ENCODE measurements at regions not wholly inside any gene's neighbourhood (a gene's known extent, or its start where the extent isn't known, plus 50 kb on each side); places are given as distances from the start of the nearest gene placed in this dataset.

DNA sequence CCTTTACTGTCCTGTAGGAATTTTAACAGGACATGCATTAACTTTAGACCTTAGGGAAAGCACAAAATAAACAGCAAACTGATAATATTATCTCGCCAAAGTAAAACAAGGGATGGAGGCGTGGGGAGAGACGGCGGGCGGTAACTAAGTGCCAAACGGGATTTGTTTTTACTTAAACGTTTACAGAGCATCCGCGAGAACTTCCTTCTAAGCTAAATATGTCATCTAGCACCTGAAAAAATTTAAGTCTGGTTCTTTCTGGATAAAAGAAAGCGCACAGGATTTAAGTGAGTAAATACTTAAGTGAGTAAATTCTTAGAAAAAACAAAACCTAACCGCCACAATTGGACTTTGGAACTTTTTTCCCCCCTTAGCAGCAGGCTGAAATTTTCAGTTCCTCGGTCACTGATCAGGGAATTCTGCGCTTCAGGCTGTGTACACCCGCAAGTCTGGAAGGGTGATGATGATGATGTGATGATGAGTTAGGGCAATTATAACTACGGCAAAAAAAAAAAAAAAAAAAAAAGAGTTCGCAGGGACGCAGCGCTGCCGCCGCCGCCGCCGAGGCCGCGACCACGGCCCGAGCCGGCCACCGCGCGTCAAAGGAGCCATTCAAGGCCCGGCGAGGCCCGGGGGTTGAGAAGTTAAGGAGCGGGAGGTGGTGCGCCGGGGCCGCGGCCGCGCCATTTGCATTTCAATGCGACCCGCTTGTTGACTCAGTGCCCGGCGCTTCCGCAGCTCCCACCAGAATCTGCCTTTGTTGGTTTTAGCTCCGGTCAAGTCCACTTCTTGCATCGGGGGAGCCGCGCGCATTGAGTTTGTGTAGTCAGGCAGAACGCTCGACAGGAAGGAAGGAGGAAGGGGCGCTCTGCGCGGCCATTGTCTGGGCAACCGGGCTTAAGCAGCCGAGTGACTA is 108.8 kb downstream of the SPRY1 start:
- peaks cover 5% of the 10 kb centered on the region; the same call in 1 of the 2 replicates for H3K9me3 Mint-ChIP-seq
- no peak for DNase-seq

DNA sequence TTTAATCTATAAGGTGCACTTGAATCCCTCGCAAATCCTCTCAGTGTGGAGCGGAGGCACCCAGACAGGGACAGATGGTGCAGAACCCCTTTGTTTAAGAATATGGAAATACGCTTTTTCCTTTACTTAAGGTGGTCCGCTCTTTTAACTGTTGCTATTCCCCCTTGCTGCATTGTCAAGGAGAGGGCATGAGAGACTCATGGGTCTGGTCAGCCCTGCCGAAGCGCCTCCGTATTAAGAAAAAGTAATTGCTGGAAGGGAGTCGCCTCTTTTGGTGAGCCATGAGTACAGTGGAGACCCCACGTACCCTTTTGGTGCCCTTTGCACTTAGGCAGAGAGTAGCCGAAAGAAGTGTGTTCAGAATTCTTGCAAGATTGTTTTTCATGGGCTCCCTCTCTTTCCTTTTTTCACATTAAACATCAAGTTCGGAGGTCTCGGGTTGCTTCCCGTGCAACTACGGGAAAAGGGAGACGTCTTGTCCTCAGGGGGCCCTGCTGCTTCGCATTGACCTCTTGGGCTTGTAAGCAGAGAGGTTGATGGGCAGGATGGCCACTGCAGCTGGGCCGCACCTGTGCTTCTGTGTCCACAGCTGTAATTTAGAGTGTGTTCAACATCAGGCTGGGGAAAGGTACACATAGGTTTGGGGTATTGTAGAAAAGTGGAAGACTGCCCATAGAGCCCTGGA is 109.6 kb downstream of the SPRY1 start:
- peak overlapping the region; percentile 87 for H3K4me3 Mint-ChIP-seq

More for the DNA sequence above, 108.8 kb downstream of the SPRY1 start:
- TF ChIP-seq, protein P1, sequence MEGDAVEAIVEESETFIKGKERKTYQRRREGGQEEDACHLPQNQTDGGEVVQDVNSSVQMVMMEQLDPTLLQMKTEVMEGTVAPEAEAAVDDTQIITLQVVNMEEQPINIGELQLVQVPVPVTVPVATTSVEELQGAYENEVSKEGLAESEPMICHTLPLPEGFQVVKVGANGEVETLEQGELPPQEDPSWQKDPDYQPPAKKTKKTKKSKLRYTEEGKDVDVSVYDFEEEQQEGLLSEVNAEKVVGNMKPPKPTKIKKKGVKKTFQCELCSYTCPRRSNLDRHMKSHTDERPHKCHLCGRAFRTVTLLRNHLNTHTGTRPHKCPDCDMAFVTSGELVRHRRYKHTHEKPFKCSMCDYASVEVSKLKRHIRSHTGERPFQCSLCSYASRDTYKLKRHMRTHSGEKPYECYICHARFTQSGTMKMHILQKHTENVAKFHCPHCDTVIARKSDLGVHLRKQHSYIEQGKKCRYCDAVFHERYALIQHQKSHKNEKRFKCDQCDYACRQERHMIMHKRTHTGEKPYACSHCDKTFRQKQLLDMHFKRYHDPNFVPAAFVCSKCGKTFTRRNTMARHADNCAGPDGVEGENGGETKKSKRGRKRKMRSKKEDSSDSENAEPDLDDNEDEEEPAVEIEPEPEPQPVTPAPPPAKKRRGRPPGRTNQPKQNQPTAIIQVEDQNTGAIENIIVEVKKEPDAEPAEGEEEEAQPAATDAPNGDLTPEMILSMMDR (IDR thresholded peaks at IDR 0.05): no peak
- Mint-ChIP-seq H3K4me3 (peak overlapping the region; percentile 87), H3K4me1 (ENCODE audit: low read depth) (peaks cover 15% of the 10 kb centered on the region), H3K27me3 (ENCODE audit: insufficient read depth) (peaks cover 13% of the 10 kb centered on the region), H3K27ac (no peak overlapping the region), H3K36me3 (ENCODE audit: low read depth) (no peaks in the 10 kb centered on the region)

DNA sequence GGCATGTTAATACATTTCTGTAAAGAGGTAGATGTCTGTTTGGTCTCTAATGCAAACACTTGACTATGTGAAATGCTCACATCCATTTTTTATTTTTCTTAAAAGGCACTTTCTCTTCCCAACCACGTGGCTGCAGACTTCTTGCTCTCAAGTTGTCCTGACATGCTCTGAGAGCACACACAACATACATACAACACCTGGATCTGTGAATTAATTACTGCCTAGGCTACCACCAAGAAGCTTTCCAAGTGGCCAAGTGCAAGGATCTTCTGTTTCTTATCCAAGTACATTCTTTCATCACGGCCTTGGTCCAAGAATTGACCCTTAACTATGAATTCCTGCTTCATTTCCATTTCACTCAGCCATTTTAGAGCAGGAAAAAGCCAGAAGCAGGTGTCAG is 110.8 kb downstream of the SPRY1 start:
- H3K36me3 Mint-ChIP-seq (ENCODE audit: low read depth): no peaks in the 10 kb centered on the region
- H3K9me3 Mint-ChIP-seq: no peaks in the 10 kb centered on the region
- peaks cover 15% of the 10 kb centered on the region for H3K4me1 Mint-ChIP-seq (ENCODE audit: low read depth)
- DNase-seq: no peak
- TF ChIP-seq, protein P1 (IDR thresholded peaks at IDR 0.05): no peak
- H3K27ac Mint-ChIP-seq: no peak overlapping the region
- no peak overlapping the region for H3K4me3 Mint-ChIP-seq
- H3K27me3 Mint-ChIP-seq (ENCODE audit: insufficient read depth): peaks cover 11% of the 10 kb centered on the region; the same call in 1 of the 2 replicates

More for the DNA sequence above, 109.6 kb downstream of the SPRY1 start:
- TF ChIP-seq, protein P1 (IDR thresholded peaks at IDR 0.05): no peak
- no peaks in the 10 kb centered on the region for H3K9me3 Mint-ChIP-seq
- H3K27me3 Mint-ChIP-seq (ENCODE audit: insufficient read depth): peaks cover 13% of the 10 kb centered on the region
- no peak for DNase-seq
- peaks cover 15% of the 10 kb centered on the region for H3K4me1 Mint-ChIP-seq (ENCODE audit: low read depth)
- H3K27ac Mint-ChIP-seq: no peak overlapping the region
- no peaks in the 10 kb centered on the region for H3K36me3 Mint-ChIP-seq (ENCODE audit: low read depth)

DNA sequence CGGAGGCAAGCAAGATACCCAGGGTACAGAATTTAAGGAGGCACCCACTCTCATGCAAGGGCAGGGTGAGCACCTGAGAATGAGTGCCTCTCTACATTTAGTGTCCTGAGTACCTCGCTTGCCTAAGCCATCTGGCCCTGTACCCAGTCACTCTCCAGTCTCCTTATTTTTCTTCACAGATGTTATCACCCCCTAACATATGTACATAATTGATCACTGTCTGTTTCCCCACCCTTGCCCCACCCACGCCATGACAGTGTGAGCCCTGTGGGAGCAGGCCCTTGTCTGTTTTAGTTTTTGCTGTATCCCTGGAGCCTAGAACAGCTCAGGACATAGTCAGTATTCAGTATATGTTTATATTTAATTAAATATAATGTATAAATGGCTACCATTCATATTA is 113.6 kb downstream of the SPRY1 start:
- H3K4me1 Mint-ChIP-seq (ENCODE audit: low read depth): peaks cover 10% of the 10 kb centered on the region
- no peaks in the 10 kb centered on the region for H3K36me3 Mint-ChIP-seq (ENCODE audit: low read depth)
- peaks cover 11% of the 10 kb centered on the region; the same call in 1 of the 2 replicates for H3K27me3 Mint-ChIP-seq (ENCODE audit: insufficient read depth)
- H3K4me3 Mint-ChIP-seq: no peak overlapping the region
- TF ChIP-seq, protein P1 (IDR thresholded peaks at IDR 0.05): no peak
- H3K9me3 Mint-ChIP-seq: peaks cover 6% of the 10 kb centered on the region; the same call in 1 of the 2 replicates
- H3K27ac Mint-ChIP-seq: no peak overlapping the region
- no peak for DNase-seq

DNA sequence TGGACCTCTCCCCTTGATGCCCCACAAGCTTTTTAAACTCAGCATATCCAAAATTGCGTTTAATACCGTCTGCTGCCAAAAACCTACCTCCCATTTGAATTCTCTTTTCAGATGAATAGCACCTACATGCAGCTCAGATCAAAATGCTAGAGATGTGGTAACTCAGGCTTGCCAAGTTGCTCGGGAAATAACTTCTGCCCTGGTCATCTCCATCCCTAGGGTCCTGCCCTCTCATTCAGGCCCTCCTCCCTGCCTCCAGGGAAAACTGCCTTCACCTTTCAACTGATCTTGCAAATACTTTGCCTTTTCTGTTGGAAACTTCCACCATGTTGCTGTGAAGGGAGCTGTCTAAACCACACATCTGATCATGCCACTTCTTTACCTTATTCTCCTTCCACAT is 114.1 kb downstream of the SPRY1 start:
- H3K4me1 Mint-ChIP-seq (ENCODE audit: low read depth): peaks cover 6% of the 10 kb centered on the region
- H3K9me3 Mint-ChIP-seq: peaks cover 6% of the 10 kb centered on the region; the same call in 1 of the 2 replicates
- H3K27me3 Mint-ChIP-seq (ENCODE audit: insufficient read depth): peaks cover 9% of the 10 kb centered on the region; the same call in 1 of the 2 replicates
- no peak for DNase-seq
- TF ChIP-seq, protein P1 (IDR thresholded peaks at IDR 0.05): no peak
- H3K27ac Mint-ChIP-seq: no peak overlapping the region
- H3K36me3 Mint-ChIP-seq (ENCODE audit: low read depth): no peaks in the 10 kb centered on the region
- no peak overlapping the region for H3K4me3 Mint-ChIP-seq
